Prostate gland (tissue), 2 donors: ENCODE measurements at regions not wholly inside any gene's neighbourhood (a gene's known extent, or its start where the extent isn't known, plus 50 kb on each side); places are given as distances from the start of the nearest gene placed in this dataset.

Source experiments
- CTCF ChIP-seq, 4 experiments: fragments of 200-600 bp in 2 of 4; fragments of 450-650 bp in 2 of 4; sonication (generic) in 2 of 4; IDR thresholded peaks; 1 replicate in 3 of 4; 2 replicates in 1 of 4; pipeline ENCODE4 v1.5.1; 2016 to 2019; ENCODE audit warnings: antibody characterized with exemption in 4 of 4, mild to moderate bottlenecking in 2 of 4, moderate library complexity in 2 of 4
- POLR2A ChIP-seq: fragments of 450-650 bp; IDR thresholded peaks from one replicate; pipeline ENCODE4 v1.6.1; 2016; ENCODE audit warnings: antibody characterized with exemption, mild to moderate bottlenecking
- POLR2AphosphoS5 ChIP-seq: sonication (generic); formaldehyde crosslinking; IDR thresholded peaks from one replicate; pipeline ENCODE4 v1.6.1; 2017; ENCODE audit warnings: antibody characterized with exemption

- TF ChIP-seq POLR2AphosphoS5 (no peak), CTCF (IDR thresholded peaks at IDR 0.05) (no peak), POLR2A (no peak)
Observed at GRCh38 chr6:154561750-154562149, 51.3 kb upstream of the CNKSR3 start.
